ENCODE measurements at regions not wholly inside any gene's neighbourhood (a gene's known extent, or its start where the extent isn't known, plus 50 kb on each side); places are given as distances from the start of the nearest gene placed in this dataset.

DNA sequence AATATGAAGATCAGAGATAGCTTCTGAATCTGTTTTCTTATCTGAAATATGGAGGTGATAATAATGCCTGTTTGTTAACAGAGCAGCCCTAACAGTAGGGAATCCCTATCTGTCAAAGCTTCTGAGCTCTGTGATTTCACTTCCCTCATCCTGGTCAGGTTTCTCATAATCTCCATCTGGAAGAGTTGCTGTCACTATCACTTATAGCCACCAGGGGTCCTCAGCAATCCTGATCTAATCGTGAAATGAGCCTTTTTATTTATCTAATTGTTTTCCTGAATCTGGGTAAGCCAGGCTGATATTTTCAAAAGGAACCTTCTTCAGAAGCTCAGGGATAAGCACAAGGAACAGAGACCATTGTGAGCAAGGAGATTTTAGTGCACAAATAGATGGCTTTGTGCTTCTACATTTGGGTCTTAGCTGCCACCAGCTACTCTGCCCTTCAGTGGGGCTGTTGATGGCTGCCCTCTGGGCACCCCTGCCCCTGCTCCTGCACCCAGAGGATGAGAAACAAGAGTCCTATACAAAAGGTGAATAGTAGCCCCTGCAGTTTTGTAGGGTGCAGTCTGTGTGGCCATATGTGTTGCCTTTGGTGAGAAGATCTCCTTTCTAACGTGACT lies 196.4 kb upstream of the RADX start:
- Histone ChIP-seq H3K79me1 (ENCODE audit: insufficient read depth, low read depth, low read length, poor library complexity, severe bottlenecking) (no peaks in the 10 kb centered on the region), H4K20me1 (ENCODE audit: control insufficient read depth, insufficient read depth, insufficient read length) (no peaks in the 10 kb centered on the region), H2BK12ac (ENCODE audit: insufficient read length, low read depth, low read length) (no peak overlapping the region), H3K23me2 (ENCODE audit: insufficient read length, low read depth, low read length, poor library complexity, severe bottlenecking) (no peaks in the 10 kb centered on the region), H3K4me2 (ENCODE audit: insufficient read depth, insufficient read length, low read length) (no peak overlapping the region), H3K56ac (ENCODE audit: insufficient read length, low read depth, low read length) (no peak overlapping the region), H3K18ac (ENCODE audit: insufficient read length, low read depth, low read length) (no peak overlapping the region), H4K5ac (ENCODE audit: insufficient read length, low read depth, low read length) (no peak overlapping the region), H2AFZ (ENCODE audit: low read length) (no peak overlapping the region), H3K23ac (ENCODE audit: insufficient read length, low read depth, low read length) (no peak overlapping the region), H4K91ac (ENCODE audit: insufficient read length, low read depth, low read length) (no peak overlapping the region), H2BK15ac (ENCODE audit: low read depth, low read length) (no peak overlapping the region), H3K27ac (ENCODE audit: insufficient read length, low read depth, low read length) (no peak overlapping the region), H2BK20ac (ENCODE audit: low read depth, low read length, poor library complexity, severe bottlenecking) (no peak overlapping the region), H2BK5ac (ENCODE audit: insufficient read length, low read length) (no peak overlapping the region), H3K14ac (ENCODE audit: insufficient read depth, low read length) (no peak overlapping the region), H3K9ac (ENCODE audit: extremely low read depth, insufficient read length, low read length) (no peak overlapping the region), H3K4me1 (ENCODE audit: insufficient read depth, low read length) (no peaks in the 10 kb centered on the region), H3K4ac (ENCODE audit: low read depth, low read length) (no peak overlapping the region), H3T11ph (ENCODE audit: low read length) (no peak overlapping the region), H4K8ac (replicated peaks; ENCODE audit: insufficient read length, low read depth, low read length) (no peak overlapping the region), H3K9me3 (ENCODE audit: control insufficient read depth, low read depth, low read length) (peaks cover 5% of the 10 kb centered on the region), H2BK120ac (ENCODE audit: low read depth, low read length, poor library complexity, severe bottlenecking) (no peak overlapping the region), H2AK5ac (ENCODE audit: insufficient read length, low read length) (no peak overlapping the region), H3K27me3 (ENCODE audit: insufficient read depth, low read length) (no peaks in the 10 kb centered on the region), H3K79me2 (ENCODE audit: insufficient read depth, low read length) (no peaks in the 10 kb centered on the region)
- no peak for DNase-seq
- no CpG with 5 or more reads among the region's 2 CpGs for WGBS (ENCODE audit: extremely low coverage, insufficient read length, low lambda C conversion rate)
- Mint-ChIP-seq H3K27ac (no peak overlapping the region), H3K36me3 (ENCODE audit: insufficient read depth in 1 of 3, low read depth in 3 of 3) (peaks cover 0 to 3% (median 0%) of the 10 kb centered on the region in 3 experiments; a peak in 2 of 7 replicates), H3K9me3 (peaks cover 7 to 74% of the 10 kb centered on the region in 2 experiments; a peak in 3 of 5 replicates), H3K4me3 (no peak overlapping the region), H3K4me1 (no peaks in the 10 kb centered on the region), H3K27me3 (ENCODE audit: low read depth) (peaks cover 2% of the 10 kb centered on the region)
- TF ChIP-seq, protein P1, sequence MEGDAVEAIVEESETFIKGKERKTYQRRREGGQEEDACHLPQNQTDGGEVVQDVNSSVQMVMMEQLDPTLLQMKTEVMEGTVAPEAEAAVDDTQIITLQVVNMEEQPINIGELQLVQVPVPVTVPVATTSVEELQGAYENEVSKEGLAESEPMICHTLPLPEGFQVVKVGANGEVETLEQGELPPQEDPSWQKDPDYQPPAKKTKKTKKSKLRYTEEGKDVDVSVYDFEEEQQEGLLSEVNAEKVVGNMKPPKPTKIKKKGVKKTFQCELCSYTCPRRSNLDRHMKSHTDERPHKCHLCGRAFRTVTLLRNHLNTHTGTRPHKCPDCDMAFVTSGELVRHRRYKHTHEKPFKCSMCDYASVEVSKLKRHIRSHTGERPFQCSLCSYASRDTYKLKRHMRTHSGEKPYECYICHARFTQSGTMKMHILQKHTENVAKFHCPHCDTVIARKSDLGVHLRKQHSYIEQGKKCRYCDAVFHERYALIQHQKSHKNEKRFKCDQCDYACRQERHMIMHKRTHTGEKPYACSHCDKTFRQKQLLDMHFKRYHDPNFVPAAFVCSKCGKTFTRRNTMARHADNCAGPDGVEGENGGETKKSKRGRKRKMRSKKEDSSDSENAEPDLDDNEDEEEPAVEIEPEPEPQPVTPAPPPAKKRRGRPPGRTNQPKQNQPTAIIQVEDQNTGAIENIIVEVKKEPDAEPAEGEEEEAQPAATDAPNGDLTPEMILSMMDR (conservative IDR thresholded peaks at IDR 0.05): peak; percentile 66

Measured in H9 (cell line).